ENCODE measurements at regions not wholly inside any gene's neighbourhood (a gene's known extent, or its start where the extent isn't known, plus 50 kb on each side); places are given as distances from the start of the nearest gene placed in this dataset.
"Not testable (repeated sequence)": the region's sequence is repeated elsewhere in the genome, so short reads cannot be mapped to it uniquely, and the experiment has no call there.

DNA sequence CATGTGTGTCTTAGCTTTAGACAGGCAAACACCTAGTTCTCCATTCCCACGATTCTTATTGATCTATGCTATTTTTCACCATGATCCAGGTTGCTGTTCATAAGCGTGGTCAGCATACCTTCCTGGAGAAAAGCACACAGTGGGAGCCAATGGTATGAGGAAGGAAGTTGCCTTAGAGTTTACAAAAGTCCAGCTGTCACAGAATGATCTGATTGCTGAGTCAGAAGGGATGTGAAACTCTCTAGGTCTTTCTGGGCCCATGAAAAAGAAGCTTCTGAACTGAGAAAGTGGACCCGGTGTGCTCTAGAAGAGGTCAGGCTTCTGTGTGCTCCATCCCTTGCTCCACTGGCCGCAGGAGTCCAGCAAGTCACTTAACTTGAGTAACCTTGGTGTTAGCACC lies 71.0 kb upstream of the CCL1 start:
- TF ChIP-seq, protein P1, sequence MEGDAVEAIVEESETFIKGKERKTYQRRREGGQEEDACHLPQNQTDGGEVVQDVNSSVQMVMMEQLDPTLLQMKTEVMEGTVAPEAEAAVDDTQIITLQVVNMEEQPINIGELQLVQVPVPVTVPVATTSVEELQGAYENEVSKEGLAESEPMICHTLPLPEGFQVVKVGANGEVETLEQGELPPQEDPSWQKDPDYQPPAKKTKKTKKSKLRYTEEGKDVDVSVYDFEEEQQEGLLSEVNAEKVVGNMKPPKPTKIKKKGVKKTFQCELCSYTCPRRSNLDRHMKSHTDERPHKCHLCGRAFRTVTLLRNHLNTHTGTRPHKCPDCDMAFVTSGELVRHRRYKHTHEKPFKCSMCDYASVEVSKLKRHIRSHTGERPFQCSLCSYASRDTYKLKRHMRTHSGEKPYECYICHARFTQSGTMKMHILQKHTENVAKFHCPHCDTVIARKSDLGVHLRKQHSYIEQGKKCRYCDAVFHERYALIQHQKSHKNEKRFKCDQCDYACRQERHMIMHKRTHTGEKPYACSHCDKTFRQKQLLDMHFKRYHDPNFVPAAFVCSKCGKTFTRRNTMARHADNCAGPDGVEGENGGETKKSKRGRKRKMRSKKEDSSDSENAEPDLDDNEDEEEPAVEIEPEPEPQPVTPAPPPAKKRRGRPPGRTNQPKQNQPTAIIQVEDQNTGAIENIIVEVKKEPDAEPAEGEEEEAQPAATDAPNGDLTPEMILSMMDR (IDR thresholded peaks at IDR 0.05) = no peak
- Histone ChIP-seq H3K27me3 (ENCODE audit: control insufficient read depth, insufficient read depth, low read length) (no peaks in the 10 kb centered on the region), H3K36me3 (ENCODE audit: control insufficient read depth, insufficient read depth, low read length) (no peaks in the 10 kb centered on the region), H2AFZ (no peak overlapping the region), H3K27ac (no peak overlapping the region), H3K9me3 (ENCODE audit: control insufficient read depth, low read length) (no peaks in the 10 kb centered on the region), H3K4me1 (no peaks in the 10 kb centered on the region), H3K4me2 (ENCODE audit: low read length) (no peak overlapping the region), H3K79me2 (no peaks in the 10 kb centered on the region), H3K4me3 (ENCODE audit: low read depth, low read length) (no peak overlapping the region), H3K9ac (no peak overlapping the region)

DNA sequence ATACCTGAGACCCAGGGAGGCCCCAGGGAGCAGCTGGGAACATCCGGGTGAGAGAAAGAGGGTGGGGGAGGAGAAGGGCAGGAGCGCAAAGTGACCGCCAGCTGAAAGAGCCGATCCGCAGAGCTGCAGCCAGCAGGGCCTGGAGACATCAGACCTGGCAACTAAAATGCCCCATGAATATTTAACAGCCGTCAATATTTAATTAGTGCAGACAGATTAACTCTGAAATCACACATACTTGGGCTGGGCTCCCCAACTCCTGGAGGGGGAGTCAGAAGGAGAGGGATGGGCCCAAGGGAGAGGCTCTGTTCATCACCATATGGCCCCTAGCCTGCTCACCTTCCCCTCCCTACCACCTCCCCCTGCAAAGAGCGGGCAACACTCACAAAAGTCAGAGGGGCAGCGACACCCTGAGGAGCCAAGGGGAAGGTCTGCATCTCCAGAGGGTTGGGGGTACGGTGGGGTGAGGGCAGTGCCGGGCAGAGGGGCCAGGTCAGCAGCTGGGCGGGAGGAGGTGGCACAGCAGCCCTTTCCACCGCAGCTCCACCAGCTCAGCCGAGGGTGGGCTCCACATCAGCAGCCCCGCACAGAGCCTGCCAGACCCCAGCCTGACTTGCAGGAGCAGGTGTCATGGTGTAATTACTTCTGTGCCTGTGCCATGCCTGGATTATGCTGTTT lies 61.9 kb upstream of the CCL1 start:
- H3K4me1 ChIP-seq = no peaks in the 10 kb centered on the region
- TF ChIP-seq, protein P1 (IDR thresholded peaks at IDR 0.05) = no peak
- no peak overlapping the region for H2AFZ ChIP-seq
- H3K27ac ChIP-seq = no peak overlapping the region
- no peaks in the 10 kb centered on the region for H3K79me2 ChIP-seq
- H3K36me3 ChIP-seq (ENCODE audit: control insufficient read depth, insufficient read depth, low read length) = no peaks in the 10 kb centered on the region
- H3K4me3 ChIP-seq (ENCODE audit: low read depth, low read length) = no peak overlapping the region
- H3K9me3 ChIP-seq (ENCODE audit: control insufficient read depth, low read length) = no peaks in the 10 kb centered on the region
- H3K27me3 ChIP-seq (ENCODE audit: control insufficient read depth, insufficient read depth, low read length) = no peaks in the 10 kb centered on the region
- H3K4me2 ChIP-seq (ENCODE audit: low read length) = no peak overlapping the region
- no peak overlapping the region for H3K9ac ChIP-seq

DNA sequence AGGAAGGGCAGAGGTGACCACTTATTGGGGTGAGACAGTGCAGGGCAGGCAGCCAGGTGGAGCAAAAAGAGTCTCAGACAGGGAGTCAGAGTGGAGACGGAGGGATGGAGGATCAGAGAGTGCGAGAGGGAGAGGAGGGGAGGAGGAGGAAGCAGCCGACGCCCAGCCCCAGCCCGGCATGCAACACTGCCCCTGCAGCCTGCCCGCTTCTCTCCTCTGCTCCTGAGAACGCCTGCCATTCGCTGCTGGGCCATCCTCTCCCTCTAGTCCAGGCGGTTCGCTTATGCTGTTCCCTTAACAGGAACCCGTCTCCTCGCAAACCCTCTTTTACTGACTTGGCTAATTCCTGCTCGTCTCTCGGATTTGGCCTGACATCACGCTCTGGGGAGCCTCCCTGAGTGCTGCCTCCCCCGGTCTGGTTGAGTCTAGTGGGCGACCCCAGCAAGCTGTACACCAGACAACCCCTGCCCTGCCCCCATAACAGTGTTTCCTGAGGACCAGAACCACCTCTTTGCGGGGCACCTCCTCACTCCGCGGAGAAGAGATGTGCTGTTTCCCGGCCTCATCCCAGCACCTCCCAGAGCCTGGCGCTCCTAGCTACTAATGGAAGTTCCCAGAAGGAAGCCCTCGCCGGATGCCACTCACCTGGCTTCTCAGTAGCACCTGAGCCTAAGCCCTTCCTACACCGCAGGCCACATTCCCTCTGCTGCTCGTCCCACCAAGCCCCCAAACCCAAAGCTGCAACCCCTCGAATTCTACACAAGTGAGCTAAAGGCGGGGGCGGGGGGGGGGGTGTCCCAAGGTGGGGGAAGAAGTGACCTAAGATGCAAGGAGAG lies 61.2 kb upstream of the CCL1 start:
- H3K27me3 ChIP-seq (ENCODE audit: control insufficient read depth, insufficient read depth, low read length) = no peaks in the 10 kb centered on the region
- H3K27ac ChIP-seq = no peak overlapping the region
- H3K36me3 ChIP-seq (ENCODE audit: control insufficient read depth, insufficient read depth, low read length) = no peaks in the 10 kb centered on the region
- TF ChIP-seq, protein P1 (IDR thresholded peaks at IDR 0.05) = no peak
- H3K4me3 ChIP-seq (ENCODE audit: low read depth, low read length) = no peak overlapping the region
- H3K4me1 ChIP-seq = no peaks in the 10 kb centered on the region
- H3K9ac ChIP-seq = no peak overlapping the region
- H3K4me2 ChIP-seq (ENCODE audit: low read length) = no peak overlapping the region
- no peaks in the 10 kb centered on the region for H3K9me3 ChIP-seq (ENCODE audit: control insufficient read depth, low read length)
- H2AFZ ChIP-seq = no peak overlapping the region
- H3K79me2 ChIP-seq = no peaks in the 10 kb centered on the region

DNA sequence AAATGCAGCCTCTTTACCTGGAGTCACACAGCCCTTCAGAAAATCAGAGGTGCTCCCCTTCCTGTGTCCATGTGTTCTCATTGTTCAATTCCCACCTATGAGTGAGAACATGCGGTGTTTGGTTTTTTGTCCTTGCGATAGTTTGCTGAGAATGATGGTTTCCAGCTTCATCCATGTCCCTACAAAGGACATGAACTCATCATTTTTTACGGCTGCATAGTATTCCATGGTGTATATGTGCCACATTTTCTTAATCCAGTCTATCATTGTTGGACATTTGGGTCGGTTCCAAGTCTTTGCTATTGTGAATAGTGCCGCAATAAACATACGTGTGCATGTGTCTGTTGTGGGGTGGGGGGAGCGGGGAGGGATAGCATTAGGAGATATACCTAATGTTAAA lies 60.3 kb upstream of the CCL1 start:
- H3K36me3 ChIP-seq (ENCODE audit: control insufficient read depth, insufficient read depth, low read length); H3K4me3 ChIP-seq (ENCODE audit: low read depth, low read length); H3K9ac ChIP-seq; H3K27ac ChIP-seq; H3K79me2 ChIP-seq; H3K4me1 ChIP-seq; H3K4me2 ChIP-seq (ENCODE audit: low read length); H3K27me3 ChIP-seq (ENCODE audit: control insufficient read depth, insufficient read depth, low read length); H2AFZ ChIP-seq; H3K9me3 ChIP-seq (ENCODE audit: control insufficient read depth, low read length): not testable (repeated sequence)

DNA sequence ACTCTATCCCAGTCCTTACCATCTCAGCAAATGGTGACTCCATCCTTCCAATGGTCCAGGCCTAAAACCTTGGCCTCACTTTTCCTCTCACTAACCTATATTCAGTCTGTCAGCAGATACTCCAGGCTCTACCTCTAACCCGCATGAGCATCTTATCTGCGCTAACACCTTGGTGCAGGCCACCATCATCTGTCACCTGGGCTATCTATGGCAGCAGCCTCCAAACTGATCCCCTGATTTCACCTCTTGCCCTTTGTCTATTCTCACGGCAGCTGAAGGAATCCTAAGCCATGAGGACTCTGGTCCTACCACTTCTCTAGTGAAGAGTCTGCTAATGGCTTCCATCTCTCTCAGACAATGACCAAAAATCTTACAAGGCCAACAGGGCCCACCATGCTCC lies 57.9 kb upstream of the CCL1 start:
- Histone ChIP-seq H3K79me2 (no peaks in the 10 kb centered on the region), H3K9me3 (ENCODE audit: control insufficient read depth, low read length) (no peaks in the 10 kb centered on the region), H3K4me2 (ENCODE audit: low read length) (no peak overlapping the region), H3K36me3 (ENCODE audit: control insufficient read depth, insufficient read depth, low read length) (no peaks in the 10 kb centered on the region), H3K4me1 (no peaks in the 10 kb centered on the region), H3K27ac (no peak overlapping the region), H3K4me3 (ENCODE audit: low read depth, low read length) (no peak overlapping the region), H3K9ac (no peak overlapping the region), H2AFZ (no peak overlapping the region), H3K27me3 (ENCODE audit: control insufficient read depth, insufficient read depth, low read length) (no peaks in the 10 kb centered on the region)
- TF ChIP-seq, protein P1 (IDR thresholded peaks at IDR 0.05) = no peak
